Trophoblast cell (in vitro differentiated cells and primary cell): ENCODE measurements at regions not wholly inside any gene's neighbourhood (a gene's known extent, or its start where the extent isn't known, plus 50 kb on each side); places are given as distances from the start of the nearest gene placed in this dataset.

ENCODE experiments used
- DNase-seq, 2 donors: peaks; one replicate each; pipeline ENCODE4 v3.0.0-alpha.2; 2016
- H2AFZ ChIP-seq: 2 replicates; pipeline ENCODE4 v1.6.1; 2013; ENCODE audit warnings: low read length, moderate library complexity, mild to moderate bottlenecking; ENCODE audit not compliant: insufficient read depth, poor library complexity
- H2AK5ac ChIP-seq: 2 replicates; pipeline ENCODE4 v1.6.1; 2013; ENCODE audit warnings: mild to moderate bottlenecking, low read length
- H2BK120ac ChIP-seq: 2 replicates; pipeline ENCODE4 v1.6.1; 2013; ENCODE audit warnings: low read length, mild to moderate bottlenecking, moderate library complexity; ENCODE audit not compliant: insufficient read depth, poor library complexity
- H2BK12ac ChIP-seq: 2 replicates; pipeline ENCODE4 v1.6.1; 2013; ENCODE audit warnings: mild to moderate bottlenecking, low read length, moderate library complexity
- H2BK5ac ChIP-seq: 2 replicates; pipeline ENCODE4 v1.6.1; 2013; ENCODE audit warnings: low read length, low read depth, moderate library complexity, mild to moderate bottlenecking; ENCODE audit not compliant: poor library complexity
- H3K14ac ChIP-seq: 2 replicates; pipeline ENCODE4 v1.6.1; 2013; ENCODE audit warnings: mild to moderate bottlenecking, low read length
- H3K18ac ChIP-seq: 2 replicates; pipeline ENCODE4 v1.6.1; 2013; ENCODE audit warnings: mild to moderate bottlenecking, low read length
- H3K23ac ChIP-seq: 2 replicates; pipeline ENCODE4 v1.6.1; 2013; ENCODE audit warnings: low read length
- H3K27ac ChIP-seq: 2 replicates; pipeline ENCODE4 v1.5.1; 2013; ENCODE audit warnings: low read depth, mild to moderate bottlenecking, inconsistent platforms, low read length, moderate library complexity
- H3K27me3 ChIP-seq: 2 replicates; pipeline ENCODE4 v1.6.1; 2013; ENCODE audit warnings: inconsistent platforms, mild to moderate bottlenecking, low read length, moderate library complexity; ENCODE audit not compliant: insufficient read depth
- H3K36me3 ChIP-seq, 2 experiments: 1 replicate in 1 of 2; 2 replicates in 1 of 2; pipeline ENCODE4 v1.6.1; 2013; ENCODE audit warnings: low read length in 2 of 2, mild to moderate bottlenecking in 2 of 2, moderate library complexity in 1 of 2; ENCODE audit not compliant: insufficient read depth in 2 of 2, control insufficient read depth in 1 of 2
- H3K4ac ChIP-seq: 2 replicates; pipeline ENCODE4 v1.6.1; 2013; ENCODE audit warnings: low read depth, mild to moderate bottlenecking, low read length, moderate library complexity
- H3K4me1 ChIP-seq, 2 experiments: 1 replicate in 1 of 2; 2 replicates in 1 of 2; pipeline ENCODE4 v1.6.1; 2013; ENCODE audit warnings: low read length in 2 of 2, mild to moderate bottlenecking in 2 of 2, moderate library complexity in 1 of 2; ENCODE audit not compliant: insufficient read depth in 2 of 2, control insufficient read depth in 1 of 2
- H3K4me2 ChIP-seq: 2 replicates; pipeline ENCODE4 v1.6.1; 2013; ENCODE audit warnings: inconsistent platforms, mild to moderate bottlenecking, low read length, moderate library complexity
- H3K4me3 ChIP-seq: 2 replicates; pipeline ENCODE4 v1.5.1; 2013; ENCODE audit warnings: mild to moderate bottlenecking, low read depth, low read length, inconsistent platforms
- H3K79me1 ChIP-seq: one replicate; pipeline ENCODE4 v1.6.1; 2013; ENCODE audit warnings: low read length
- H3K79me2 ChIP-seq: 2 replicates; pipeline ENCODE4 v1.6.1; 2013; ENCODE audit warnings: low read length, mild to moderate bottlenecking; ENCODE audit not compliant: control insufficient read depth, insufficient read depth, poor library complexity
- H3K9ac ChIP-seq: 2 replicates; pipeline ENCODE4 v1.6.1; 2013; ENCODE audit warnings: mild to moderate bottlenecking, low read length
- H3K9me3 ChIP-seq: 2 replicates; pipeline ENCODE4 v1.6.1; 2013; ENCODE audit warnings: low read depth, mild to moderate bottlenecking, control low read depth, inconsistent platforms, low read length; ENCODE audit not compliant: insufficient read depth
- H4K12ac ChIP-seq: 2 replicates; pipeline ENCODE4 v1.6.1; 2013; ENCODE audit warnings: low read depth, mild to moderate bottlenecking, low read length, moderate library complexity
- H4K8ac ChIP-seq: 2 replicates; pipeline ENCODE4 v1.6.1; 2013; ENCODE audit warnings: low read depth, mild to moderate bottlenecking, low read length, moderate library complexity
- H4K91ac ChIP-seq: one replicate; pipeline ENCODE4 v1.6.1; 2013; ENCODE audit warnings: low read depth, mild to moderate bottlenecking, low read length, moderate library complexity
- WGBS: extraction: QIAGEN DNeasy Blood & Tissue Kit; methylation state at CpG from one replicate; pipeline ENCODE4 v1.1.7; 2013; ENCODE audit warnings: missing lambda C conversion rate; ENCODE audit not compliant: insufficient read length, insufficient coverage; ENCODE audit errors: extremely low coverage; 5-methylcytosine and 5-hydroxymethylcytosine counted together

GRCh38 chr12:25681580-25681979 is 128.5 kb upstream of the LMNTD1 start:
- no peaks in the 10 kb centered on the region for H3K4me1 ChIP-seq
- H4K91ac ChIP-seq = no peak overlapping the region
- H3K23ac ChIP-seq = no peak overlapping the region
- H3K27ac ChIP-seq = no peak overlapping the region
- H3K4me2 ChIP-seq = no peak overlapping the region
- H2BK5ac ChIP-seq = no peak overlapping the region
- no peak overlapping the region for H4K8ac ChIP-seq
- H4K12ac ChIP-seq = no peak overlapping the region
- no peak overlapping the region for H2AK5ac ChIP-seq
- no peak for DNase-seq
- no peak overlapping the region for H3K4me3 ChIP-seq
- no peaks in the 10 kb centered on the region for H3K27me3 ChIP-seq
- H3K36me3 ChIP-seq = no peaks in the 10 kb centered on the region
- no peak overlapping the region for H2BK12ac ChIP-seq
- H3K9me3 ChIP-seq = no peaks in the 10 kb centered on the region
- no peaks in the 10 kb centered on the region for H3K79me1 ChIP-seq
- H3K9ac ChIP-seq = no peak overlapping the region
- H3K18ac ChIP-seq = no peak overlapping the region
- no peak overlapping the region for H2AFZ ChIP-seq
- H3K14ac ChIP-seq = no peak overlapping the region
- H3K79me2 ChIP-seq = no peaks in the 10 kb centered on the region
- WGBS = no CpG with 5 or more reads among the region's 4 CpGs
- no peak overlapping the region for H2BK120ac ChIP-seq
- no peak overlapping the region for H3K4ac ChIP-seq

- Histone ChIP-seq H2BK5ac (no peak overlapping the region), H3K4me3 (no peak overlapping the region), H2BK120ac (no peak overlapping the region), H3K4ac (no peak overlapping the region), H3K4me1 (no peaks in the 10 kb centered on the region), H3K27me3 (no peaks in the 10 kb centered on the region), H3K9ac (no peak overlapping the region), H3K9me3 (no peaks in the 10 kb centered on the region), H4K91ac (no peak overlapping the region), H3K4me2 (no peak overlapping the region), H2BK12ac (no peak overlapping the region), H3K79me2 (no peaks in the 10 kb centered on the region), H2AK5ac (no peak overlapping the region), H2AFZ (no peak overlapping the region), H3K18ac (no peak overlapping the region), H3K23ac (no peak overlapping the region), H3K27ac (no peak overlapping the region), H3K36me3 (no peaks in the 10 kb centered on the region), H3K79me1 (no peaks in the 10 kb centered on the region), H4K12ac (no peak overlapping the region), H4K8ac (no peak overlapping the region), H3K14ac (no peak overlapping the region)
- no CpG with 5 or more reads among the region's 1 CpG for WGBS
- DNase-seq = no peak
Observed at GRCh38 chr12:25682421-25682820, 129.3 kb upstream of the LMNTD1 start.

GRCh38 chr12:25684070-25684469 is 131.0 kb upstream of the LMNTD1 start:
- no peaks in the 10 kb centered on the region for H3K79me2 ChIP-seq
- H3K36me3 ChIP-seq = no peaks in the 10 kb centered on the region
- no peak overlapping the region for H3K4me2 ChIP-seq
- no peak overlapping the region for H3K27ac ChIP-seq
- H3K4me1 ChIP-seq = no peaks in the 10 kb centered on the region
- no peak overlapping the region for H3K4ac ChIP-seq
- no peak overlapping the region for H2AK5ac ChIP-seq
- no peak overlapping the region for H4K12ac ChIP-seq
- no peak overlapping the region for H2BK5ac ChIP-seq
- no peaks in the 10 kb centered on the region for H3K27me3 ChIP-seq
- no peak overlapping the region for H3K9ac ChIP-seq
- H2BK120ac ChIP-seq = no peak overlapping the region
- H3K9me3 ChIP-seq = no peaks in the 10 kb centered on the region
- no peak overlapping the region for H3K18ac ChIP-seq
- WGBS = no CpG with 5 or more reads among the region's 2 CpGs
- DNase-seq = no peak
- no peak overlapping the region for H3K23ac ChIP-seq
- no peak overlapping the region for H3K14ac ChIP-seq
- H3K79me1 ChIP-seq = no peaks in the 10 kb centered on the region
- no peak overlapping the region for H4K91ac ChIP-seq
- no peak overlapping the region for H3K4me3 ChIP-seq
- H2BK12ac ChIP-seq = no peak overlapping the region
- no peak overlapping the region for H4K8ac ChIP-seq
- no peak overlapping the region for H2AFZ ChIP-seq

- Histone ChIP-seq H3K79me2 (no peaks in the 10 kb centered on the region), H3K4me1 (no peaks in the 10 kb centered on the region), H4K12ac (no peak overlapping the region), H2BK12ac (no peak overlapping the region), H3K9ac (no peak overlapping the region), H2BK120ac (no peak overlapping the region), H3K14ac (no peak overlapping the region), H2BK5ac (no peak overlapping the region), H3K27ac (no peak overlapping the region), H3K4ac (no peak overlapping the region), H4K91ac (no peak overlapping the region), H3K79me1 (no peaks in the 10 kb centered on the region), H3K23ac (no peak overlapping the region), H3K4me3 (no peak overlapping the region), H3K36me3 (no peaks in the 10 kb centered on the region), H4K8ac (no peak overlapping the region), H3K9me3 (no peaks in the 10 kb centered on the region), H3K18ac (no peak overlapping the region), H2AFZ (no peak overlapping the region), H3K27me3 (no peaks in the 10 kb centered on the region), H2AK5ac (no peak overlapping the region), H3K4me2 (no peak overlapping the region)
- WGBS = no CpG with 5 or more reads among the region's 19 CpGs
- DNase-seq = no peak
Observed at GRCh38 chr12:25686351-25686750, 133.3 kb upstream of the LMNTD1 start.
